GM19099 (cell line): ENCODE measurements at regions not wholly inside any gene's neighbourhood (a gene's known extent, or its start where the extent isn't known, plus 50 kb on each side); places are given as distances from the start of the nearest gene placed in this dataset.

Experiments used
- POLR2A ChIP-seq: IDR thresholded peaks from 3 replicates; pipeline ENCODE4 v1.6.1; 2011; ENCODE audit warnings: low read depth; ENCODE audit not compliant: insufficient read length; ENCODE audit errors: extremely low read depth

DNA sequence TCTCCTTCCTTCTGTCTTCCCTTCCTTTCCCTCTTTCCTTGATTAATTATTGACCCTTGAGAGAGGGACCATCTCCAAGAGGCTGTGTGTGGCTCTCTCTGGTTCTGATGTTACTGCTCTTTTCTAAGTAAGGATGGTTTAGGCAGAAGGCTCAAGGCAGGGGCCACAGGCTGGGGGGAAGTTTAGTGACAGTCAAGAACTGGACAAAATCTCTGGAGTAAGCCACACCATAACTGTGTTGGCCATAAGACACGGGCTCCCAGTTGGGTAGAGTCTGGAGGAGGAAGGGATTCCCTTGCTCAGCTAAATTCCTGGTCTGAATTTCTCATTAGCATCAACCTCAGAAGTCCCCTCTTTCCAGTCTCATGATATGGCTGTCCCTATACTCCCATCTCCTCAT lies 74.7 kb downstream of the BUD13 start:
- TF ChIP-seq POLR2A = no peak

DNA sequence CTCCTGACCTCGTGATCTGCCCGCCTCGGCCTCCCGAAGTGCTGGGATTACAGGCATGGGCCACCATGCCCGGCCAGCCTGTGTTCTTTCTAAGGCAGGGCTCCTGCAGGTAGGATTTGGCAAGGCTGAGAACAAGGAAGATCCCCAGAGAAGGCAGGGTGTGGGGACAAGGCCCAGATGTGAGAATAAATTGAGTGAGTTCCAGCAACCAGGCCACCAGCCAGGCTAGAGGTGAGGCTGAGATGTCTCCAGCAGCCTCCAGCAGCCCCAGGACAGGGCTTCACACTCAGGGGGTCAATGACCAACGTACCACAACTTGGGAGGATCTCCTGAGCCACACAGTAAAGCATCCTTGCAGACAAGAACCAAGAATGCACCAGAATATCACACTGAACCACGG lies 75.1 kb downstream of the BUD13 start:
- TF ChIP-seq POLR2A = no peak

DNA sequence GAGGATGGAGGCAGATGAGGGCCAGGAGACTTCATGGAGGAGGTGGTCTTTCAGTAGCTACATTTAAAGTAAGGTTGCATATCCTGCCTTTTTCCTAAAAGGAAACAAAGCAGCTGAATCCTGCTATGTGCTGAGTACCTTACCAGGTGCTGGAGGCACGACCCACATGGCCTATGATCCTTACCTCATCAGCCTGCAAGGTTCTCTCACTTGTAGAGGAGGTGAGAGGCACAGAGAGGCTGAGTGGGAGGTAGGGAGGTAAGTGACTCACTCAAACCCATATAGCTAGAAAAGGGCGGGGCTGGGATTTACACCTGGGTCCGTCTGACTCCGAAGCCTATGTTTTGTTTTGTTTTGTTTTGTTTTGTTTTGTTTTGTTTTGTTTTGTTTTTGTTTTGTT lies 75.8 kb downstream of the BUD13 start:
- TF ChIP-seq POLR2A = no peak

DNA sequence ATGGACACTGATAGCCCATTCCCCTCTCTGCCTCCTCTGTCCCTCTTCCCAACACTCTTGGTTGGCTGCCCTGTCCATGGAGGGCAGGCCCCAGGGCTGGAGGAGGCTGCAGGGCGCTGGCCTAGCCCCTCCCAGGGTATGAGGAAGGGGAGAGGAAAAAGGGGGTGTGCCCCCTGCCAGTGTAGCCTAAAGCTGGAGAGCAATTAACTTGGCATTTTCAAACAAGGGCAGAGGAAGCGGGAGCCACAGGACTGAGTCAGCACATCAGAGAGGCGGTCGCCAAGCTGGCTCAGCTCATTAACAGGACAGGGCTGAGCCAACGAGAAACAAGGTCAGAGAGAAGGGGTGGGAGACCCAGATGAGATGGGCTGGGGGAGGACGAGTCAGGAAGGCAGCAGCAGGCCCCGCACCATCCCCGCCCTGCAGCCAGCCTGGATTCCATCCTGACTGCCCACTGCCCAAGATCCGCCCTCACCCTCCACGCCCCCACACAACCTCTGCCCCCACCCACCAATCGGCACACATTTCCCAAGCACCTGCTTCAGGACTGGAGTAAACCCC lies 76.3 kb downstream of the BUD13 start:
- no peak for TF ChIP-seq POLR2A

DNA sequence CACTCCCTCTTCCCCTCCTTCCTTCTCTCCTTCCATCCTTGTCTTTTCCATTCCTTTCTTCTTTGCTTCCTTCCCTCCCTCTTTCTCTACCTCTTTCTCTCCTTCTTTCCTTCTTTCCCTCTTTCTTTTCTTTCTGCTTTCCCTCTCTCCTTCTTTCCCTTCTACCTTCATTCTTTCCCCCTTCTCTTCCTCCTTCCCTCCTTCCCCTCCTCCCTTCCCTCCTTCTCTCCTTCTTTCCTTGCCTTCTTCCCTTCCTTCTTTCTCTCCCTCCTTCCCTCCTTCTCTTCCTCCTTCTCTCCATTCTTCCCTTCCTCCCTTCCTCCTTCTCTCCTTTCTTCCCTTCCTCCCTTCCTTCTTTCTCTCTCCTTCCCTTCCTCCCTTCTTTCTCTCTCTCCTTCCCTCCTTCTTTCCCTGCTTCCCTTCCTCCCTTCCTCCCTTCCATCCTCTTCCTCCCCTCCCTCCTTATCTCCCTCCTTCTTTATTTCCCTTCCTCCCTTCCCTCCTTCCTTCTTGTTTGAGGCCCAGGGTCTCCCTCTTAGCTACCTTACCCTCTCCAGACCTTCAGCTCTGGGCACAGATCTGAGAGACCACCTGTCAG lies 77.0 kb downstream of the BUD13 start:
- TF ChIP-seq POLR2A = no peak

DNA sequence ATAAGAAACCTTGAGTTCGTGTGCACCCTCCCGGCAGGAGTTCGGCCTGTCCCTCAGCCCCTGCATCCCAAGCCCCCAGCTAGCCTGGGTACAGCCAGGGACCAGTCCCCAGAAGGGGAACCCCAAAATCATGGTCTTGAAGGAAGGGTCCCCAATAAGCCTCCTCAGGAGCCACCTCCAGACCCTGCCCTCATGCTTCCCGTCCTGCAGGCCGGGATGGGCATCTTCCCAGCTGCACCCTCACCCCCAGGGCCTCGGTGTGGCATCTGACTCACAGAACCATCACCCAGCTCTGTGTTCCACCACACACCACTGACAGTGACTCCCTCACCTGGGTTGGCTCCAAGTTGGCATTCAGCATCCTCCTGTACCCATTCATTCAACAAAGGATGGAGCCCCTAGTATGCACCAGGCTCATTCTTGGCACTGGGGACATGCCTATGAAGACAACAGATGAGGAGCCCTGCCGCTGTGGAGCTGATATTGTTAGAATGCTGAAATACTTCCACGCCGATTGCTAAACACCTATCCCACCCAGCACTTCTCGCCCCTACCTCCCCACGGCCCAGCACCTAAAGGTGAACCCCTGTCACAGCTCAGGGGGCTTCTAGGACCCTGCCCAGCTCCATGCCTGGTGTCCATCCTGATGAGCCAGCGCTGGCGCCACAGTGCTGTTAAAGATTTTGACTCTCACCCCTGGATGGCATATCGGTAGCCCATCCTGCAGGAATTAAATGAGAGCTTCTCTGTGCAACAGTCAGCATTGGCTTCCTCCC lies 77.8 kb downstream of the BUD13 start:
- TF ChIP-seq POLR2A = no peak

DNA sequence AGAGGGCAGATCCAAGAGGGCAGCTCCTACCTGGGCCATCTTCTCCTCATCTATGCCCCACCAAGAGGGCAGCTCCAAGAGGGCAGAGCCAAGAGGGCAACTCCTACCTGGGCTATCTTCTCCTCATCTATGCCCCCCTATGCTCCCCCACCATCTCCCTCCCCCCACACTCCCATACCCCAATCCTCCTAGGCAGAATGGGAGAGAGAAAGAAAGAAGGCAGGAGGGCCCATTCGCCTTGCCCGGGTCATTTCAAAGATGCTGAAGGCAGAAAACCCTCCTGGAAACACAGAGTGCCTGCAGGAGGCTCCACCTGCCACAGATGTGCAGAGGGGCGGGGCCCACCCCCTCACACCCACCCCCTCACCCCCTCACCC lies 78.5 kb downstream of the BUD13 start:
- no peak for TF ChIP-seq POLR2A

DNA sequence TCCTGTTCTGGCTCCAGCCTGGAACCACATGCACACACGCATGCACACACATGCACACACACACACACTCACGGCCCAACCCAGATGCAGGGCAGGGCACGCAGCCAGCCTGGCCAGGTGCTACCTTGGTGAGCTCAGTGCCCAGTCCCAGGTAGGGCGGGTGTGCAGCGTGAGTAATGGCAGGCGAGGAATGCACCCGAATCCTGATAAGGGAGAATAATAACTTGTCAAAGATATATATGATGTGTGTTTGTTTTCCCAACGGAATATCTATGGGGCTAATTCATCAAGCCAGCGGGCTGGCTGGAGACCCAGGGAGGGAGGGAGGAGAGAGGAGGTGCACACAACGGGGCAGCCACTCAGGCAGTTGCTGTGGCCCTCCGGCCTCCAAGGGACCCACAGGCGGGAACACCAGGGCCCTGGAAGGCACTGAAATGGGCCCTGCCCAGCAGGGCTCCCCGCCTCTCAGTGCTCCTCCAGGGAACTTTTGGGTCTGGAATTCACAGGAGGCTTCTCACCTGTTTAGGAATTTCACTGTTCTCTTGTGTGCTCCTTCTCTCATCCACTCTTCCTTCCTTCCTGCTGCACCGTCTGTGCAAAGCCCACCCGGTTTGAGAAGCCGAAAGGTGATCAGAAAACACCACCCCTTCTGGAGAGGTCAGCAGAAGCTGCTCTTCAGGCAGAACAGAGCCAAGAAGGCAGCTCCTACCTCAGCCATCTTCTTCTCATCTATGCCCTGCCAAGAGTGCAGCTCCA lies 79.0 kb downstream of the BUD13 start:
- no peak for TF ChIP-seq POLR2A

DNA sequence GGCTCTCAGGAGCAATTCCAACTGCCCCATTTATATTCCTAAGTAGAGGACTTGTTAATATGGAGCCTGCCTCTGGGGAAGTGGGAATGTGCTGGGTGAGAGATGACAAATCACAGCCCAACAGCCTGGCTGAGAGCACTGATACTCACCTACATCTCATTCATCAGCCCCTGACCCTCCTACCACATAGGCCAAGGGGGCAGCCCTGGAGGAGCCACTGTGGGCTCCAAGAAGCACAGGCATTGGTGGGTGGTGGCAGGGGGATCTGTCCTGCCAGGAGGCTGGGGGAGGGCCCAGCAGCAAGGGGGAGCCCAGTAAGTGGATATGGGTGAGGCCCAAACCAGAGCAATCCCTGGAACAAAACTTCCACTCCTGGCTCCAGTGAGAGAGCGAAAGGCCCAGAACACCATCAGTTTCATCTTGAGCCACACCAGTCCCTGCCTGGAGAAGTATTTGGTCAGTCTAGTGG lies 79.7 kb downstream of the BUD13 start:
- TF ChIP-seq POLR2A = no peak

DNA sequence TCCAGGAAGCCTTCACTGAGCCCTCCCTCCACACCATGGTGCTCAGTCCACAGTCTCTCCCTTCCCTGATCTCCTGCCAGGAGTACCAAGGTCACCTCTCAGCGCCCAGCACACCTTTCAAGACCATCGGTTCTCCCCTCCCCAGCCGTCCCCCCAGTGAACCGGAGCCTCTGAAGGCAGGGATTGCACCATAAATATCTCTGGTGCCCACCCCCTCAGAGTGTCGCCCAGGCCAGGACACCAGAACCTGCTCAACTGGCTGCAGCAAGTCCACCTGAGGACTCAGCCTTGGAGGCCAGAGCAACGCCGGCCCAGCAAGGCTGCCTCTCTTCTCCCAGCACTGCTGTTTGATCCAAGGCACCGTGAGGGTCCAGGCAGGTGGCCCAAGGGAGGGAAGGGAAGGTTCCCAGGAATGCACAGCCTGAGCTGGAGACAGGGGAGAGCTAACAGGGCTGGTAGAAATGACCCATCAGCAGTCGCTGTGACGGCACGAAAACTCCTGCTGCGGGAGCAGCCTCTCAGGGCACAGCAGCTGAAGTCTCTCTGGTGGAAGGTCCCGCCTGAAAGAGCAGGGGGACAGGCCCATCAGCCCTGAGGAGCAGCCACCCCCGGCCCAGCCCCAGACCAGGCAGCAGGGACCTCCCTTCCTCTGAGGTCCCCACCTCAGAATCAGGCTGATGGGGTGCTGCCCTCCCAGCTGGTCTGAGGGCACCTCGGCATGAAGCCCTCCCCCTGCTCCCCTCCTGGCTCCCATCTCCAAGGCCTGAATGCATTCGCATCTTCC lies 80.3 kb downstream of the BUD13 start:
- TF ChIP-seq POLR2A = no peak

DNA sequence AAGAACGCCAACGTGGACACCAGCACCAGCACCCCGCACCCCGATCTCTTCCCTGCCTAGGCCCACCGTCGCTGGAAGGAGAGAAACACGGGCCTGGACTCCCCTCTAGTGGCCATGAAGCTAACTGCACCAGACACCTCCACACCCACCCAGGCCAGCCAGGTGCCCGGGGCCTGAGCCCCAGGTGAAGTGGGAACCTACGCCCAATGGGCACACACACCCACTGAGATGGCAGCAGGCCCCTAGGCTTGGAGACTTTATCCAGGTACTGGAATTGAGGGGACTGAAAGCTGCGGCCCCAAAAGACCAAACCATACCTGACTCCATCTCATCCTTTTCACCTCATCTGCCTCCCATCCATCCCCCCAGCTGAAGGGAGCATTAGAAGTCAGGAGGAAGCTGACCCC lies 81.0 kb downstream of the BUD13 start:
- no peak for TF ChIP-seq POLR2A

DNA sequence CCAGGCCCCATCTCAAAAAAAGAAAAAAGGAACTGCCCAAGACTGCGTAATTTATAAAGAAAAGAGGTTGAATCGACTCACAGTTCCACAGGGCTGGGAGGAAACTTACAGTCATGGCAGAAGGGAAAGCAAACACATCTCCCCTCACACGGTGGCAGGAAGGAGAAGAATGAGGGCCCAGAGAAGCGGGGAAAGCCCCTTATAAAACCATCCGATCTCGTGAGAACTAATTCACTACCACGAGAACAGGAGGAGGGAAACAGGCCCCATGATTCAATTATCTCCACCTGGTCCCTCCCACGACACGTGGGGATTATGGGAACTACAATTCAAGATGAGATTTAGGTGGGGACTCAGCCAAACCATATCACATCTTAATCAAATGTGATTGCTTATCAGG lies 82.2 kb downstream of the BUD13 start:
- no peak for TF ChIP-seq POLR2A

DNA sequence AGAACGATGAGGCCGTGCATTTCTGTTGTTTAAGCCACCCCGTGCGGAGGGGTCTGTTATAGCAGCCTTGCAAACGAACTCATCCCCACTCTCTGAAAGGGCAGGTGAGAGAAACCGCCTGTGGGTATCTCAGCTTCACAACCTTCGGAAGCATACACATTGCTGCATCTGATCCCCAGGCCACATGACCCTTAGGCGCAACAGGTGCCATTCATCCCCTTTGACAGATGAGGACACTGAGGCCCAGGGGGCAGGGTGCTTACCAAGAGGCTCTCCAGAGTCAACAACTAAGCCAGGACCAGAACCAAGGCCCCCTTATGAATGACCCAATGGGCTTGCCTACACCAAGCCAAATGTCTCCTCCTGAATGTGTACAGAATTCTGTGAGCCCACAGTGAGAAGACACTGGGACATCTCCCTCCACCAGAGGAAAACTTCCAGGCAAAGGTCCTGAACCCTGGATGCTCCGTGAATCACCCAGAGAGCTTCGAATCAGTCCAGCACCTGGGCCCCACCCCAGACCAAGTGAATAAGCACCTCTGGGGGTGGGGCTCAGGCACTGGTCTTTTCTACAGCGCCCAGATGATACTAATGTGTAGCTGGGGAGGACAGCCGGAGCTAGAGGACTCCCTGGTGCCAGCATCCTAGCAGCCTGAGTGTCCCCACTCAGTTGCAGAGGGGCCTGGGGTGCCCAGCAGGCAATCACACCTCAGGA lies 83.2 kb downstream of the BUD13 start:
- TF ChIP-seq POLR2A = no peak

DNA sequence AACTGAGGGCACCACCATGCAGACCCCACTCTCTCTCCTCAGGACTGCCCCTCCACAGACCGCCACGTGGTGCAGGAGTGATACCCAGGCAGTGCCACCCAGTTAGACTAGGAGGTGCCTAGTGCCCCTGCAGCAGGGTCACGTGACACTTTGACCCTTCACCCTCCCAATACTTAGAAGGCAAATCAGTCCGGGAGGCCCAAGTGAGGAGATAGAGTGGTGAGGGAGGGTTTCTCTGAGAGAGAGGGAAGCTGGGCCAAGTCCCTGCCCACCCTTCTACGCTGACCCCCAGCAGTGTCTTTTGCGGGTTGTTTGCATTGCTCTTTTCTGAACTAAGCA lies 84.6 kb downstream of the BUD13 start:
- TF ChIP-seq POLR2A = no peak
